ENCODE measurements at regions not wholly inside any gene's neighbourhood (a gene's known extent, or its start where the extent isn't known, plus 50 kb on each side); places are given as distances from the start of the nearest gene placed in this dataset.

DNA sequence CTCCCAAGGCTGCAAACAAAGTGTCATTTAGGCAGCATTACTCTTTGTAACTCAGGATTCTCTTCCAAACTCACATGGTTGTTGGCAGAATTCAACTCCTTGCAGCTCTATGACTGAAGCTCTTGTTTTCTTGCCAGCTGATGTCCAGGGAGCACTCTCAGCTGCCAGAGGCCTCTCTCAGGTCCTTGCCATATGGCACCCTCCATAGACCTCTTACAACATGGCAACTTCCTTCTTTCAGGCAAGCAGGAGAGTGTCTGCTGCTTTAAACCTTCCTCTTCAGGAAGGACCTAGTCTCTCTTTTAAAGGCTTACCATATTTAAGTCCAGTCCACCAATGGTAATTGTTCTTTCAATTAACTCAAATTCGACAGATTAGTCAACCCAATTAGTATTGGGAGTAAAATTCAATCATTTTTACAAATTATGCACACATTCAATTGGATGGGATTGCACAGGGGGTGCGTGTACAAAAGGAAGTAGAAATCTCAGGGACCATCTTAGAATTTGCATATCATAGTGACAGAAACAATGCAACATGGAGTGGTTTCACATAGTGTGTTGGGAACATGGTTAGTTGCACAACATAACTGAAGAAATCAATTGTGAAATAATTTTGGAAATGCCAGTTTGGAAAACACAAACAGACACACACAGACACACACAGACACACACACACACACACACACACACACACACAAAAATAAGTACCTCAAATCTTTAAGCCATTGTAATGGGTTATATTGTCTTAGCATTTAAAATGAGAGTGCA, 893.5 kb upstream of the ZEB2 start:
- TF ChIP-seq, protein P1, sequence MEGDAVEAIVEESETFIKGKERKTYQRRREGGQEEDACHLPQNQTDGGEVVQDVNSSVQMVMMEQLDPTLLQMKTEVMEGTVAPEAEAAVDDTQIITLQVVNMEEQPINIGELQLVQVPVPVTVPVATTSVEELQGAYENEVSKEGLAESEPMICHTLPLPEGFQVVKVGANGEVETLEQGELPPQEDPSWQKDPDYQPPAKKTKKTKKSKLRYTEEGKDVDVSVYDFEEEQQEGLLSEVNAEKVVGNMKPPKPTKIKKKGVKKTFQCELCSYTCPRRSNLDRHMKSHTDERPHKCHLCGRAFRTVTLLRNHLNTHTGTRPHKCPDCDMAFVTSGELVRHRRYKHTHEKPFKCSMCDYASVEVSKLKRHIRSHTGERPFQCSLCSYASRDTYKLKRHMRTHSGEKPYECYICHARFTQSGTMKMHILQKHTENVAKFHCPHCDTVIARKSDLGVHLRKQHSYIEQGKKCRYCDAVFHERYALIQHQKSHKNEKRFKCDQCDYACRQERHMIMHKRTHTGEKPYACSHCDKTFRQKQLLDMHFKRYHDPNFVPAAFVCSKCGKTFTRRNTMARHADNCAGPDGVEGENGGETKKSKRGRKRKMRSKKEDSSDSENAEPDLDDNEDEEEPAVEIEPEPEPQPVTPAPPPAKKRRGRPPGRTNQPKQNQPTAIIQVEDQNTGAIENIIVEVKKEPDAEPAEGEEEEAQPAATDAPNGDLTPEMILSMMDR (IDR thresholded peaks at IDR 0.05): no peak
- no peak for ATAC-seq
- Histone ChIP-seq H3K4me3 (no peak overlapping the region), H3K4me1 (ENCODE audit: low read depth) (no peaks in the 10 kb centered on the region), H3K36me3 (ENCODE audit: low read depth) (no peaks in the 10 kb centered on the region), H3K9me3 (no peaks in the 10 kb centered on the region)
- intact Hi-C loops (cut with DNase I, micrococcal nuclease): no loop called here
- DNase-seq: no peak

DNA sequence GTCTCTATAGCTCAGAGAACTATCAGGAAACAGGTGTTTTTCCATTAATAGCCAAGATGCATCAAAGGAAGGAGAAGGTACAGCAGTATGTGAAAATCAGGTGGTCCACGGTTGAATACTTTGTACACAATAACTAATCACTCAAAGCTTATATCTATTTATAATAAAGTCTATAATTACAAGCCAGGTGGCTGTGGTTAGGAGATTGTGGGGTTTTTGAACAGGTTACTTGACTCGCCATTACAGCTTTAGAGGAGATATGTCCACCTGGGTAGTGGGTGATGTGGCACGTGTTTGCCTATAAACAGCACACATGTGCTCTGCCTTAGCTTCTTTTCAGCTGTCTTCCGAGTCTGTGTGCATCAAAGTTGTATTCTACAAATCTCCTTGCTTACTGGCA, 892.2 kb upstream of the ZEB2 start:
- Histone ChIP-seq H3K4me1 (ENCODE audit: low read depth) (no peaks in the 10 kb centered on the region), H3K36me3 (ENCODE audit: low read depth) (no peaks in the 10 kb centered on the region), H3K4me3 (no peak overlapping the region), H3K9me3 (no peaks in the 10 kb centered on the region)
- no peak for ATAC-seq
- DNase-seq: no peak
- TF ChIP-seq, protein P1 (IDR thresholded peaks at IDR 0.05): no peak
- intact Hi-C loops (cut with DNase I, micrococcal nuclease): no loop called here

DNA sequence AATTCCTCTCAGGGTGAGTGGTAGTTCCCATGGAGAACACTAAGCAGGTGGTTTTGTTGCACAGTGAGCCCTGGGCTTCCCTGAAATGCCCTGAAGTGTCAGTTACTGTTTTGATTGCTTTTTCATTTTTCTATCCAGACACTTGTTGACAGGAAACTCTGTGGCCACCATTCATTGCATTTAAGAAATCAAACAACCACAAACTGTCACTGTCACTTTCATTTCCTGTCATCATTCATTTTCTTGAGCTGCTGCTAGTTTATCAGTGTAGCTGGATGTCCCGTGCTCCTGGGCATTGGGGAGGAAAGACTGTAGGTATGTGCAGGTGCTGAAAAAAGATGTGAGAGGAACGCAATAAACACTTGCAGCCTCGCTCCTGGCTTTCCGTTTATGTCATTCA, 891.6 kb upstream of the ZEB2 start:
- Histone ChIP-seq H3K36me3 (ENCODE audit: low read depth) (no peaks in the 10 kb centered on the region), H3K9me3 (no peaks in the 10 kb centered on the region), H3K4me1 (ENCODE audit: low read depth) (no peaks in the 10 kb centered on the region), H3K4me3 (no peak overlapping the region)
- intact Hi-C loops (cut with DNase I, micrococcal nuclease): no loop called here
- ATAC-seq (no peak), DNase-seq (no peak)
- TF ChIP-seq, protein P1 (IDR thresholded peaks at IDR 0.05): no peak

DNA sequence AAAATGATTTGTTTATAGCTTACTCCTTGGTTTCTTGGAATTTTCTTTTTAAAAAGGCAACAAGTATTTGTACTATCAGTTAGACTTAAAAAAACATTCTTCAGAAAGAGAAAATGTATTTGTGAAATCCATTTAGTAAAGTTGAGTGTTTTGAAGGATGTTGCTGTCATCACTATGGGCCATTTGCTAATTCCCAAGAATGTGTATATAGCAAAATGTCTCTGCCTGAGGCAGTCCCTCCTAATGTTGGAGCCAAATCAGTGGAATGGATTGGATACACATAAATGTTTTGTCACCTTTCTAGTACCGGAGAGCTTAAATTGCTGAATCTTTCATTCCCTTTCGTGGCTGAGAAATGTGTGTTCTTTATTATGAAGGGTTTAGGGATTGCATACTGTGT, 890.2 kb upstream of the ZEB2 start:
- Histone ChIP-seq H3K36me3 (ENCODE audit: low read depth) (no peaks in the 10 kb centered on the region), H3K9me3 (no peaks in the 10 kb centered on the region), H3K4me3 (no peak overlapping the region), H3K4me1 (ENCODE audit: low read depth) (no peaks in the 10 kb centered on the region)
- ATAC-seq (no peak), DNase-seq (no peak)
- intact Hi-C loops (cut with DNase I, micrococcal nuclease): no loop called here
- TF ChIP-seq, protein P1 (IDR thresholded peaks at IDR 0.05): no peak

DNA sequence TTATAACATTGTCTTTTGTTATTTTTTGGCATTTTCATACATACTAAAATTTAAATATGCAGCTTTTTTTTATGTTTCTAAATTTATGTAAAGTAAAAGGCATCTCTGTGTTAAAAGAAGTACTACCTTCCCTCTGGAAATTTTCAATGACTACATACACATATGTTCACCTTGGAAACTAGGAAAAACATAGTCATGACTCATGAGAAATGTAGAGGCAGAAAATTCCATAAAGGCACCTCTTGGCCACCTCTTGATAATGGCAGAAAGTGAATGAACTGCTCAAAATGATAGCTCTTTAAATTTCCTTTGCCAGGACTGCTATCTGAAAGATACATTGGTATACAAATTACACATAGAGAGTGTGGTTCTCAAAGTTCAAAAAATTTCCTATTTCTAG, 889.1 kb upstream of the ZEB2 start:
- Histone ChIP-seq H3K9me3 (no peaks in the 10 kb centered on the region), H3K4me3 (no peak overlapping the region), H3K36me3 (ENCODE audit: low read depth) (no peaks in the 10 kb centered on the region), H3K4me1 (ENCODE audit: low read depth) (no peaks in the 10 kb centered on the region)
- TF ChIP-seq, protein P1 (IDR thresholded peaks at IDR 0.05): no peak
- ATAC-seq (no peak), DNase-seq (no peak)
- intact Hi-C loops (cut with DNase I, micrococcal nuclease): no loop called here

DNA sequence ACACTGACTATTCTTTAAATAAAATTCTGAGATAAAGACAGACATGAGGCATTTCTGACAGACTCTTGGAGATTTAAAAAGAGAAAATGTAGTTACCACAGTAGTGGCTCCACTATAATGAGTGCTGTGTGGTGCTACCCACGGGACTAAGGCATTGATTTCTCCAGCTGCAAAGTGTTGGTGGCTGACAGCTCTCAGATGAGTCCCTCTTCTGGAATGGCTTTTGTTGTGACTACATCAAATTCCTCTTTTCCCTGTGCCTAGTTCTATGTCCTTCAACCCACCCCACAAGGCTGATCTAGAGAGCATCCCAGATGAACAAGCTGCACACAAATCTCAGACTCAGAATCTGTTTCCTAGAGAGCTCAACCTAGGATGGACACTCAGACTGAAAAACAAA, 884.8 kb upstream of the ZEB2 start:
- no peaks in the 10 kb centered on the region for H3K36me3 ChIP-seq (ENCODE audit: low read depth)
- TF ChIP-seq, protein P1 (IDR thresholded peaks at IDR 0.05): no peak
- intact Hi-C loops (cut with DNase I, micrococcal nuclease): no loop called here
- H3K4me3 ChIP-seq: no peak overlapping the region
- no peak for ATAC-seq
- H3K9me3 ChIP-seq: no peaks in the 10 kb centered on the region
- no peaks in the 10 kb centered on the region for H3K4me1 ChIP-seq (ENCODE audit: low read depth)
- no peak for DNase-seq

All from mucosa of descending colon (tissue), 3 donors.